CD4-positive, alpha-beta T cell (primary cell): ENCODE measurements at regions not wholly inside any gene's neighbourhood (a gene's known extent, or its start where the extent isn't known, plus 50 kb on each side); places are given as distances from the start of the nearest gene placed in this dataset.

Experiments
- ATAC-seq: fragments of 200-7000 bp; cut with Tn5 transposase; one replicate; pipeline ENCODE4 v1.10.0; 2022; ENCODE audit warnings: mild to moderate bottlenecking; ENCODE audit not compliant: poor library complexity
- CTCF ChIA-PET: fragments of 350-600 bp; sonication (Branson Sonifier 250); formaldehyde crosslinking; loops from one replicate; lab custom pipeline; 2021; ENCODE audit warnings: antibody characterized with exemption, inconsistent platforms; lab: Charles Lee
- POLR2A ChIA-PET: fragments of 350-600 bp; sonication (Branson Sonifier 250); formaldehyde crosslinking; loops from one replicate; lab custom pipeline; 2021; ENCODE audit warnings: antibody characterized with exemption, inconsistent platforms; lab: Charles Lee
- DNase-seq, 14 experiments: peaks; one replicate each; pipeline ENCODE4 v3.0.0-alpha.2; 2013 to 2020; ENCODE audit warnings: mixed read lengths in 2 of 14
- H3K27ac ChIP-seq, 2 donors: one replicate each; pipeline versions ENCODE4 v1.5.1 to v1.7.0; 2013; ENCODE audit warnings: low read length in 2 of 2, low read depth in 1 of 2, mild to moderate bottlenecking in 1 of 2
- H3K27me3 ChIP-seq, 2 experiments: 1 replicate in 1 of 2; 2 replicates in 1 of 2; pipeline versions ENCODE4 v1.6.1 to v1.7.0; 2013; ENCODE audit warnings: low read length in 2 of 2, control low read depth in 1 of 2, mild to moderate bottlenecking in 1 of 2, moderate library complexity in 1 of 2; ENCODE audit not compliant: insufficient read depth in 2 of 2, control insufficient read depth in 1 of 2
- H3K36me3 ChIP-seq: one replicate; pipeline ENCODE4 v1.6.1; 2013; ENCODE audit warnings: low read length, control low read depth; ENCODE audit not compliant: insufficient read depth
- H3K4me1 ChIP-seq: one replicate; pipeline ENCODE4 v1.6.1; 2013; ENCODE audit warnings: low read length, control low read depth; ENCODE audit not compliant: insufficient read depth
- H3K4me3 ChIP-seq: one replicate; pipeline ENCODE4 v1.5.1; 2013; ENCODE audit warnings: mild to moderate bottlenecking, low read length, moderate library complexity
- H3K9me3 ChIP-seq, 2 experiments: 1 replicate in 1 of 2; 2 replicates in 1 of 2; pipeline versions ENCODE4 v1.6.1 to v1.7.0; 2013; ENCODE audit warnings: low read length in 2 of 2, mild to moderate bottlenecking in 2 of 2, control low read depth in 1 of 2, moderate library complexity in 1 of 2; ENCODE audit not compliant: control insufficient read depth in 1 of 2, insufficient read depth in 1 of 2
- H3K27ac Mint-ChIP-seq: one replicate; pipeline ENCODE4 v1.8.0; 2020; ENCODE audit warnings: mixed read lengths
- H3K27me3 Mint-ChIP-seq: one replicate; pipeline ENCODE4 v1.8.0; 2021; ENCODE audit warnings: mixed read lengths
- H3K36me3 Mint-ChIP-seq: one replicate; pipeline ENCODE4 v1.8.0; 2021; ENCODE audit warnings: low read depth, mixed read lengths
- H3K4me1 Mint-ChIP-seq: one replicate; pipeline ENCODE4 v1.8.0; 2021; ENCODE audit warnings: low read depth, mixed read lengths
- H3K4me3 Mint-ChIP-seq: one replicate; pipeline ENCODE4 v1.8.0; 2020; ENCODE audit warnings: mild to moderate bottlenecking, mixed read lengths
- H3K9me3 Mint-ChIP-seq: one replicate; pipeline ENCODE4 v1.8.0; 2020; ENCODE audit warnings: mixed read lengths
- CTCF ChIP-seq: fragments of 200-600 bp; IDR thresholded peaks from one replicate; pipeline ENCODE4 v1.8.0; 2022; ENCODE audit warnings: antibody characterized with exemption, mild to moderate bottlenecking
- intact Hi-C, 2 experiments: fragments of 100-400 bp; cut with DNase I in 1 of 2; cut with micrococcal nuclease in 1 of 2; formaldehyde crosslinking; loops; one replicate each; pipeline versions ENCODE4 v1.15.1 to v1.9.0; 2023 to 2025; cut with DNase I, micrococcal nuclease

- ChIA-PET POLR2A (no interaction called here), CTCF (no interaction called here)
- Mint-ChIP-seq H3K36me3 (no peaks in the 10 kb centered on the region), H3K4me3 (no peak overlapping the region), H3K4me1 (no peaks in the 10 kb centered on the region), H3K9me3 (no peaks in the 10 kb centered on the region), H3K27me3 (peaks cover 18% of the 10 kb centered on the region), H3K27ac (no peak overlapping the region)
- Histone ChIP-seq H3K9me3 (no peaks in the 10 kb centered on the region), H3K4me3 (no peak overlapping the region), H3K36me3 (no peaks in the 10 kb centered on the region), H3K27me3 (peaks cover 0 to 3% of the 10 kb centered on the region in 2 experiments), H3K27ac (no peak overlapping the region), H3K4me1 (no peaks in the 10 kb centered on the region)
- intact Hi-C loops = no loop called here
- no peak for DNase-seq
- no peak for ATAC-seq
- no peak for TF ChIP-seq CTCF
Measured at GRCh38 chr5:39566029-39566428, 141.2 kb upstream of the DAB2 start.

- Histone ChIP-seq H3K9me3 (no peaks in the 10 kb centered on the region), H3K27ac (no peak overlapping the region), H3K4me1 (no peaks in the 10 kb centered on the region), H3K4me3 (no peak overlapping the region), H3K27me3 (peaks cover 0 to 3% of the 10 kb centered on the region in 2 experiments), H3K36me3 (no peaks in the 10 kb centered on the region)
- Mint-ChIP-seq H3K27me3 (peaks cover 22% of the 10 kb centered on the region), H3K36me3 (no peaks in the 10 kb centered on the region), H3K9me3 (no peaks in the 10 kb centered on the region), H3K4me1 (no peaks in the 10 kb centered on the region), H3K4me3 (no peak overlapping the region), H3K27ac (no peak overlapping the region)
- ChIA-PET CTCF (no interaction called here), POLR2A (no interaction called here)
- no peak for ATAC-seq
- TF ChIP-seq CTCF = no peak
- intact Hi-C loops = no loop called here
- no peak for DNase-seq
Measured at GRCh38 chr5:39561421-39561820, 136.6 kb upstream of the DAB2 start.

- Histone ChIP-seq H3K36me3 (no peaks in the 10 kb centered on the region), H3K27ac (no peak overlapping the region), H3K4me1 (no peaks in the 10 kb centered on the region), H3K9me3 (no peaks in the 10 kb centered on the region), H3K27me3 (peaks cover 0 to 3% of the 10 kb centered on the region in 2 experiments), H3K4me3 (no peak overlapping the region)
- intact Hi-C loops = no loop called here
- no peak for DNase-seq
- Mint-ChIP-seq H3K4me3 (no peak overlapping the region), H3K4me1 (no peaks in the 10 kb centered on the region), H3K9me3 (no peaks in the 10 kb centered on the region), H3K27me3 (peaks cover 22% of the 10 kb centered on the region), H3K27ac (no peak overlapping the region), H3K36me3 (no peaks in the 10 kb centered on the region)
- no peak for TF ChIP-seq CTCF
- ATAC-seq = no peak
- POLR2A ChIA-PET = no interaction called here
- CTCF ChIA-PET = no interaction called here
Measured at GRCh38 chr5:39560726-39561125, 135.9 kb upstream of the DAB2 start.
